ENCODE measurements at regions not wholly inside any gene's neighbourhood (a gene's known extent, or its start where the extent isn't known, plus 50 kb on each side); places are given as distances from the start of the nearest gene placed in this dataset.
"Not testable (repeated sequence)": the region's sequence is repeated elsewhere in the genome, so short reads cannot be mapped to it uniquely, and the experiment has no call there.

DNA sequence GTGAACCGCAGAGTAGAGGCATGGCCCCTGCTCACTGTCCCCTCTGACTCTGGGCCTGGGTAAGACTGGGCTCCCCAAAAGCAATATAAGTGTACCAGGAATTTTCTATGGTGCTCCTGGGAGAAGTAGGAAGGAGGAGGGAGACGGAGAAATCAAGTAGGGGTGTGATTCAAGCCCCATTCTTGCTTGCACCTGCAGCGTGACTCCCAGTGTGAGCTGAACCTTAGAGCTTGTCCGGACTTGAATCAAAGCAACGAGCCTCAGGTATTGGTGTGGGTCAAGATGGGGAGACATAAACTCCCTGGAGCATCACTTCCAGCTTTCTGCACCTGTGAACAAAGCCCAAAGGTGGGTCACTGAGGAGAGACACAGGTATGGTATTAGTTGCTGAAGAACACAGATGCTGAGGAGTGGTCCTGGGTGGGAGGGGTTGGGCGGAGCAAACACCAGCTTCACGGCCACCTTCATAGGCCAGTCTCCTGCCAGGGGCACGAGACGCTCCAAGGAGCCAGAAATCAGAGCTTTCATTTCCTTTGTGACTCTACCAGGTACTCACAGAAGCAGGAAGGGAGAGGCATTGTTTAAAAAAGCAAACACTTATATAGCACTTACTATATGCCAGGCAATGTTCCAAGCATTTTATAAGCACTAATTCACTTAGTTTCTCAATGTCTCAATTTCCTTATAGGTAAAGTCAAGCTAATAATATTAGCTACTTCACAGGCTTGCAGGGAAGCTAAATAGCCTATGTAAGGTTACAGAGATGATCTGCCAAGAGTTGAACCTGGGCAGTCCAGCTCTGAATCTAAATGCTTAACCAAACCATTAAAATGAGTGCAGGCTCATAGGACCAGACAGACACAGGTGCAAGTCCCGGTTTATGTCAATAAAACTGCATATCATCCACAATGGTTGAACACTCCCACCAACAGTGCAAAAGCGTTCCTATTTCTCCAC, 775.3 kb downstream of the UQCRFS1 start:
- ChIA-PET CTCF (interaction anchor here (1.3 kb wide), 1 partner anchor 14 kb away, joined by 4 read pairs; no protein-coding TSS in a partner anchor), POLR2A (no interaction called here)
- Histone ChIP-seq H3K27ac (no peak overlapping the region), H3K4me2 (no peak overlapping the region), H3K4me3 (no peak overlapping the region), H3K4me1 (no peaks in the 10 kb centered on the region), H3K9me3 (no peaks in the 10 kb centered on the region)
- FAIRE-seq (peak; percentile 82), ATAC-seq (no peak), DNase-seq (ENCODE audit: low read depth in 1 of 2, low spot score in 1 of 2) (no peak)
- WGBS (ENCODE audit: missing lambda C conversion rate), result 6% methylated on average over 11 of the region's 11 CpGs
- TF ChIP-seq NFE2L2 (conservative IDR thresholded peaks at IDR 0.05; ENCODE audit: low read length), result no peak
- TF ChIP-seq CHD2 (IDR thresholded peaks at IDR 0.05; ENCODE audit: low read length, partially characterized antibody), result no peak

GRCh38 chr19:28436320-28436719, 776.6 kb downstream of the UQCRFS1 start:
- DNase-seq (ENCODE audit: low read depth in 1 of 2, low spot score in 1 of 2) (no peak), ATAC-seq (no peak), FAIRE-seq (no peak)
- Histone ChIP-seq H3K27ac (no peak overlapping the region), H3K4me3 (no peak overlapping the region), H3K4me1 (no peaks in the 10 kb centered on the region), H3K9me3 (no peaks in the 10 kb centered on the region), H3K4me2 (no peak overlapping the region)
- ChIA-PET POLR2A (no interaction called here), CTCF (interaction anchor here (0.9 to 1.3 kb wide), 3 partner anchors 8 to 57 kb away, joined by 3 to 4 read pairs (median 4); no protein-coding TSS in a partner anchor)
- no peak for TF ChIP-seq POLR2AphosphoS2 (conservative IDR thresholded peaks at IDR 0.05; ENCODE audit: low read length)
- no peak for TF ChIP-seq HES2 (IDR thresholded peaks at IDR 0.05)
- no peak for TF ChIP-seq CTCF (IDR thresholded peaks at IDR 0.05)
- no peak for TF ChIP-seq MYC (IDR thresholded peaks at IDR 0.05; ENCODE audit: borderline replicate concordance, low read length)
- no peak for TF ChIP-seq ZSCAN20 (CRISPR knock-in tag; IDR thresholded peaks at IDR 0.05)
- no peak for TF ChIP-seq CEBPB (IDR thresholded peaks at IDR 0.05)
- no peak for TF ChIP-seq JUNB (IDR thresholded peaks at IDR 0.05)
- TF ChIP-seq ELK1 (IDR thresholded peaks at IDR 0.05; ENCODE audit: low read depth, low read length), result no peak
- 56% methylated on average over 4 of the region's 4 CpGs for WGBS (ENCODE audit: missing lambda C conversion rate)

DNA sequence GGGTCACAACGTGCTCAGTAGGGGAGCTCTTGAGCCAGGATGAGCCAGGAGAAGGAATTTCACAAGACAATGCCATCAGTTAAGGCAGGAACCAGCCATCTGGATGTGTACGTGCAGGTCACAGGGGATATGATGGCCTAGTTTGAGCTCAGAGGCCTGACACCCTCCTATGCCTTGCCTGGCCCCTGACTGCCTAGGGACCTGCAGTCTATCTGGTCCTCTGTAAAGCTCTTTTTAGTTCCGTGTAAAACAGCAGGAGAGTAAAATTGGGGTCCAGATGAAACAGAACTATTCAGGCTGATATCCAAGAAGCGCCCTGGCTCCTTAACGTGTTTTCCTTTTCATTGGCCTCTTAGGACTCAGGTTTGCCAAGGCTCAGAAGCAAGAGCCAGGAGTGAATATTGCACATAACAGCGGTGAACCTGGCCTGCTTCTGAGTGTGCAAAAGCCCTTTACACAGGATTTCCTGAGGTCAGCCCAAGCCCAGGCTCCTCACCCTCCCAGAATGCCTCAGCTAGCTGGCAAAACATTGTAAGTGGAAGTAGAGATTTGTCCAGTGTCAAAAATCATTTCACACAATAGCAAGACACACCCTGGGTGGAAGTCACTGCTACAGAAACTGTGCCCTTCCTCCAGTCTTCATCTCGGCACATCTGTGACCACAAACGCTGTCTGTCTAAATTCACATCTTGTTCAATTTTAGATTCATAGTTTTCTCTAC, 777.2 kb downstream of the UQCRFS1 start:
- H3K9me3 ChIP-seq, result no peaks in the 10 kb centered on the region; the same call in 2 of the 3 replicates
- FAIRE-seq (no peak), ATAC-seq (no peak), DNase-seq (ENCODE audit: low read depth in 1 of 2, low spot score in 1 of 2) (no peak)
- no peak overlapping the region for H3K4me3 ChIP-seq
- no peak overlapping the region for H3K27ac ChIP-seq
- ChIA-PET CTCF (interaction anchor here (1.3 kb wide), 1 partner anchor 9 kb away, joined by 4 read pairs; no protein-coding TSS in a partner anchor), POLR2A (no interaction called here)
- H3K4me1 ChIP-seq, result no peaks in the 10 kb centered on the region
- no peak overlapping the region for H3K4me2 ChIP-seq
- WGBS (ENCODE audit: missing lambda C conversion rate), result 14% methylated on average over 8 of the region's 8 CpGs
- no peak for TF ChIP-seq CEBPB (IDR thresholded peaks at IDR 0.05)
- TF ChIP-seq NFE2L2 (conservative IDR thresholded peaks at IDR 0.05; ENCODE audit: low read length), result no peak
- no peak for TF ChIP-seq POLR2A (IDR thresholded peaks at IDR 0.05; ENCODE audit: low read length)
- no peak for TF ChIP-seq HEYL (CRISPR knock-in tag; IDR thresholded peaks at IDR 0.05)
- TF ChIP-seq CBX8 (IDR thresholded peaks at IDR 0.05), result no peak
- TF ChIP-seq ZNF302 (CRISPR knock-in tag; IDR thresholded peaks at IDR 0.05), result no peak
- TF ChIP-seq CBX2 (IDR thresholded peaks at IDR 0.05; ENCODE audit: borderline replicate concordance, low read depth), result no peak
- no peak for TF ChIP-seq FOSL2 (IDR thresholded peaks at IDR 0.05)
- TF ChIP-seq FOSL2 (CRISPR knock-in tag; IDR thresholded peaks at IDR 0.05), result no peak
- TF ChIP-seq POLR2AphosphoS2 (conservative IDR thresholded peaks at IDR 0.05; ENCODE audit: low read length), result no peak
- TF ChIP-seq ZC3H11A (IDR thresholded peaks at IDR 0.05), result no peak
- TF ChIP-seq BCL3 (IDR thresholded peaks at IDR 0.05), result no peak
- TF ChIP-seq ZSCAN20 (CRISPR knock-in tag; IDR thresholded peaks at IDR 0.05), result no peak
- TF ChIP-seq TFCP2L1 (CRISPR knock-in tag; IDR thresholded peaks at IDR 0.05), result no peak

GRCh38 chr19:28434794-28435193, 778.2 kb downstream of the UQCRFS1 start:
- 2% methylated on average over 9 of the region's 9 CpGs for WGBS (ENCODE audit: missing lambda C conversion rate)
- FAIRE-seq; H3K4me2 ChIP-seq; H3K27ac ChIP-seq; ATAC-seq; H3K4me1 ChIP-seq; CTCF ChIA-PET; POLR2A ChIA-PET; DNase-seq (ENCODE audit: low read depth in 1 of 2, low spot score in 1 of 2); H3K4me3 ChIP-seq; H3K9me3 ChIP-seq: not testable (repeated sequence)

GRCh38 chr19:28434365-28434764, 778.6 kb downstream of the UQCRFS1 start:
- CTCF ChIA-PET; DNase-seq (ENCODE audit: low read depth in 1 of 2, low spot score in 1 of 2); ATAC-seq; H3K27ac ChIP-seq; POLR2A ChIA-PET; FAIRE-seq; H3K4me2 ChIP-seq; H3K4me3 ChIP-seq; H3K9me3 ChIP-seq; H3K4me1 ChIP-seq: not testable (repeated sequence)
- 2% methylated on average over 5 of the region's 5 CpGs for WGBS (ENCODE audit: missing lambda C conversion rate)

Measured in A549 (cell line).